DOHH2 (cell line): ENCODE measurements at regions not wholly inside any gene's neighbourhood (a gene's known extent, or its start where the extent isn't known, plus 50 kb on each side); places are given as distances from the start of the nearest gene placed in this dataset.

Experiments
- EZH2phosphoT487 ChIP-seq: fragments of 200-600 bp; sonication (generic); IDR thresholded peaks from 2 replicates; pipeline ENCODE4 v1.6.1; 2017; ENCODE audit warnings: borderline replicate concordance, mild to moderate bottlenecking, antibody characterized with exemption, low read length, moderate library complexity, mixed read lengths
- TF ChIP-seq, protein P1 (sequence below): fragments of 200-600 bp; sonication (generic); IDR thresholded peaks from one replicate; pipeline ENCODE4 v1.5.1; 2014; ENCODE audit warnings: antibody characterized with exemption, mild to moderate bottlenecking, low read depth, low read length; ENCODE audit not compliant: poor library complexity, severe bottlenecking

DNA sequence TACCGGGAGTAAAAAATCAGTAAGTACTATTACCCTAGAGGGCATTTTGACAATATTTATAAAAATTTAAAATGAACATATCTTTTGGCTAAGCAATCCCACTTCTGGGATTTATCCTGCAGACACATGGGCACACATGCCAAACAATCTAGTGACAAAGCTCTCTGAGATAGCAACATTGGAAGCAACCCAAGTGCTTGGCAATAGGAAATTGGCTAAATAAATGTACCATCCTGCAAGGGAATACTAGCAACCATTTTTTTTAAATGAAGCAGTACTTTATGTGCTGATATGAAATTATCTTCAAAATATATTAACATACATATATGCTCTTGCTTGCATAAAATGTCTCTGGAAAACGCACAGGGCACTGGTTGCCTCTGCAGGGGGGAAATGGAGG is 133.8 kb downstream of the SNX5 start:
- TF ChIP-seq, protein P1, sequence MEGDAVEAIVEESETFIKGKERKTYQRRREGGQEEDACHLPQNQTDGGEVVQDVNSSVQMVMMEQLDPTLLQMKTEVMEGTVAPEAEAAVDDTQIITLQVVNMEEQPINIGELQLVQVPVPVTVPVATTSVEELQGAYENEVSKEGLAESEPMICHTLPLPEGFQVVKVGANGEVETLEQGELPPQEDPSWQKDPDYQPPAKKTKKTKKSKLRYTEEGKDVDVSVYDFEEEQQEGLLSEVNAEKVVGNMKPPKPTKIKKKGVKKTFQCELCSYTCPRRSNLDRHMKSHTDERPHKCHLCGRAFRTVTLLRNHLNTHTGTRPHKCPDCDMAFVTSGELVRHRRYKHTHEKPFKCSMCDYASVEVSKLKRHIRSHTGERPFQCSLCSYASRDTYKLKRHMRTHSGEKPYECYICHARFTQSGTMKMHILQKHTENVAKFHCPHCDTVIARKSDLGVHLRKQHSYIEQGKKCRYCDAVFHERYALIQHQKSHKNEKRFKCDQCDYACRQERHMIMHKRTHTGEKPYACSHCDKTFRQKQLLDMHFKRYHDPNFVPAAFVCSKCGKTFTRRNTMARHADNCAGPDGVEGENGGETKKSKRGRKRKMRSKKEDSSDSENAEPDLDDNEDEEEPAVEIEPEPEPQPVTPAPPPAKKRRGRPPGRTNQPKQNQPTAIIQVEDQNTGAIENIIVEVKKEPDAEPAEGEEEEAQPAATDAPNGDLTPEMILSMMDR: no peak
- no peak for TF ChIP-seq EZH2phosphoT487
